GM18868 (cell line): ENCODE measurements at regions not wholly inside any gene's neighbourhood (a gene's known extent, or its start where the extent isn't known, plus 50 kb on each side); places are given as distances from the start of the nearest gene placed in this dataset.
"Not testable (repeated sequence)": the region's sequence is repeated elsewhere in the genome, so short reads cannot be mapped to it uniquely, and the experiment has no call there.

Experiments used
- ATAC-seq: cut with Tn5 transposase; IDR thresholded peaks from one replicate; pipeline ENCODE4 v1.9.1; 2021; ENCODE audit warnings: mild to moderate bottlenecking, moderate library complexity; ENCODE audit not compliant: unreplicated experiment

- no peak for ATAC-seq
These were observed 77.4 kb upstream of the MEGF10 start for GRCh38 chr5:127213231-127213630.

GRCh38 chr5:127216143-127216542 is 74.5 kb upstream of the MEGF10 start:
- ATAC-seq: no peak

- no peak for ATAC-seq
These were observed 73.5 kb upstream of the MEGF10 start for GRCh38 chr5:127216898-127217675.

- ATAC-seq: not testable (repeated sequence)
These were observed 68.7 kb upstream of the MEGF10 start for GRCh38 chr5:127221936-127222335.

- ATAC-seq: peak; percentile 84
These were observed 67.9 kb upstream of the MEGF10 start for GRCh38 chr5:127222571-127223156.

GRCh38 chr5:127223256-127223974 is 67.2 kb upstream of the MEGF10 start:
- ATAC-seq: no peak

GRCh38 chr5:127227881-127228280 is 62.7 kb upstream of the MEGF10 start:
- no peak for ATAC-seq

GRCh38 chr5:127228540-127229184 is 61.9 kb upstream of the MEGF10 start:
- no peak for ATAC-seq

GRCh38 chr5:127229185-127229889 is 61.3 kb upstream of the MEGF10 start:
- peak; percentile 87 for ATAC-seq

GRCh38 chr5:127231118-127231517 is 59.5 kb upstream of the MEGF10 start:
- no peak for ATAC-seq

- ATAC-seq: no peak
These were observed 57.0 kb upstream of the MEGF10 start for GRCh38 chr5:127233590-127233989.

- ATAC-seq: no peak
These were observed 55.5 kb upstream of the MEGF10 start for GRCh38 chr5:127235136-127235535.

- no peak for ATAC-seq
These were observed 54.3 kb upstream of the MEGF10 start for GRCh38 chr5:127236254-127236653.
